C4-2B (cell line): ENCODE measurements at regions not wholly inside any gene's neighbourhood (a gene's known extent, or its start where the extent isn't known, plus 50 kb on each side); places are given as distances from the start of the nearest gene placed in this dataset.

Experiments used
- H3K27ac ChIP-seq: fragments of 450-650 bp; 2 replicates; pipeline ENCODE4 v1.5.1; 2017
- ZFX ChIP-seq: fragments of 450-650 bp; IDR thresholded peaks from 2 replicates; pipeline ENCODE4 v1.6.1; 2017
- TF ChIP-seq, protein P1 (sequence below): fragments of 450-650 bp; conservative IDR thresholded peaks from 2 replicates; pipeline ENCODE4 v1.5.1; 2017; ENCODE audit warnings: mild to moderate bottlenecking

DNA sequence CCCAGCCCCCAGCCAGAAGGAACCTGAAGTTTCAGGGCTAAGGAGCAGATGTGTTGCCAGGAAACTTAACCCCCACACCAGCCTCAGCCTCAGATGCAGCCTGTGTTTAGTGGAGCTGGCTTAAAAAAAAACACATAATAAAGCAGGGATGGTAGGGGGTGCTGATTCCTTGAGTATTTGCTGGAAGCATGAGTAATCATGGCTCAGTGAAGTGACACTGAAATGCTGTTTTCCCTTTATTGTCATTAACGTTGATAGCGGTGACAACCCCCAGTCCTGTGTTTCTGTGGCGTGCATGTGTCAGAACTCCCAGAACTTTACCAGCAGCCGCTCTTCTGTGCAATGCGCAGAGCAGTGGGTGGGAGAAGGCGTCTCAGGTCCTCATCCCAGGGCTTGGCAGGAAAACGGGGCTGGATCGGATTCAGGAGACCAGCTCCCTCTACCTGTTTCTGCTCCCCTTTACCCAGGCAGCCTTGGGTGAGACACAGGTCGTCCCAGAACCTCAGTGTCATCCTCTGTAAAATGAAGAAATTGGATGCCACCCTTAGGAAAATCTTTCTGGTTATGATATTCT, 1282.1 kb downstream of the TBC1D22A start:
- TF ChIP-seq, protein P1, sequence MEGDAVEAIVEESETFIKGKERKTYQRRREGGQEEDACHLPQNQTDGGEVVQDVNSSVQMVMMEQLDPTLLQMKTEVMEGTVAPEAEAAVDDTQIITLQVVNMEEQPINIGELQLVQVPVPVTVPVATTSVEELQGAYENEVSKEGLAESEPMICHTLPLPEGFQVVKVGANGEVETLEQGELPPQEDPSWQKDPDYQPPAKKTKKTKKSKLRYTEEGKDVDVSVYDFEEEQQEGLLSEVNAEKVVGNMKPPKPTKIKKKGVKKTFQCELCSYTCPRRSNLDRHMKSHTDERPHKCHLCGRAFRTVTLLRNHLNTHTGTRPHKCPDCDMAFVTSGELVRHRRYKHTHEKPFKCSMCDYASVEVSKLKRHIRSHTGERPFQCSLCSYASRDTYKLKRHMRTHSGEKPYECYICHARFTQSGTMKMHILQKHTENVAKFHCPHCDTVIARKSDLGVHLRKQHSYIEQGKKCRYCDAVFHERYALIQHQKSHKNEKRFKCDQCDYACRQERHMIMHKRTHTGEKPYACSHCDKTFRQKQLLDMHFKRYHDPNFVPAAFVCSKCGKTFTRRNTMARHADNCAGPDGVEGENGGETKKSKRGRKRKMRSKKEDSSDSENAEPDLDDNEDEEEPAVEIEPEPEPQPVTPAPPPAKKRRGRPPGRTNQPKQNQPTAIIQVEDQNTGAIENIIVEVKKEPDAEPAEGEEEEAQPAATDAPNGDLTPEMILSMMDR: no peak
- no peak for TF ChIP-seq ZFX
- H3K27ac ChIP-seq: no peak overlapping the region

DNA sequence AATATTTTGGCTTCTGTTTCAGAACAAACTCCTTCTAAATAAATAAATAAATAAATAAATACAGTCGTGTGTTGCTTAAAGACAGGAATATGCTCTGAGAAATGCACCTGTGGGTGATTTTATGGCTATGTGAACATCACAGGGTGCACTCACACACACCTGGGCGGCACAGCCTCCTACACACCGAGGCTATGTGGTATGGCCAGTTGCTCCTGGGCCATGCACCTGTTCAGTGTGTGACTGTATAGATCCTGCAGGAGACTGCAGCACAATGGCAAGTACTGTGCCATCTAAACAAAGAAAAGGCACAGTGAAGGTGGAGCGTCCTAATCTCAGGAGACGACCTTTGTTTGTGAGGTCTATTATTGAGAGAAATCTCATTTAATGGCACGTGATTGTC, 1281.1 kb downstream of the TBC1D22A start:
- TF ChIP-seq ZFX: no peak
- TF ChIP-seq, protein P1: no peak
- no peak overlapping the region for H3K27ac ChIP-seq

DNA sequence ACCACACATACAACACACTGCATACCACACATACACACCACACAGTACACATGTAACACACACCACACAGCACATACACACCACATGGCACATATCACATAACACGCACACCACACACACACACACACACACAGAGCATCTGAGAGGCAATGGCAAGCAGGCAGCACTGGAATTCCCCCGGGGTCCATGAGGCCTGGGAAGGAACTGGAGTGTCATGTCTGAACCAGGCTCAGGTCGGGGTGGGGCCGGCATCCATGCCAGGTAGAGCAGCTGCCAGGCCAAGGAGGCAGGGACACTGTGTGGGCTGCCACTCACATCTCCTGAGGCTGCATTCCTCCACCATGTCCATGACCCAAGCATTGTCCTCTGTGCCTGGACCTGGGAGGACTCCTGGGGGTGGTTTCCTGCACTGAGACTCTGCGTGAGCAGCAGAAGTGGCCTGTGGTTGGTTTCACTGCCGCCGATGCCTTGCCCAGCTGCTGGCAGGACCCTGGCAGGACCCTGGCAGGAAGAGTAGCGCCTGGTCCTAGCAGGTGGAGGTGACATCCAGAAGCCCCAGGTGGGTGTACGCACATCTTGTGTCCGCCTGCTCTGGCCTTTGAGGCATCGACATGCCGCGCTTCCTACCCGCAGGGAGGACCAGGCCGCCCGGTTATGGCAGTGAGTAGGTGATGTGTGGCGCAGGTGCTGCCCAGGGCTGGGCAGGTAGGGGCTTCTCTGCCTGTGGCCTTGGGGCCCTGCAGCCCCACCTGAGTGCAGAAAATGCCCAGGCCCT, 1280.4 kb downstream of the TBC1D22A start:
- TF ChIP-seq ZFX: no peak
- TF ChIP-seq, protein P1: no peak
- no peak overlapping the region for H3K27ac ChIP-seq

DNA sequence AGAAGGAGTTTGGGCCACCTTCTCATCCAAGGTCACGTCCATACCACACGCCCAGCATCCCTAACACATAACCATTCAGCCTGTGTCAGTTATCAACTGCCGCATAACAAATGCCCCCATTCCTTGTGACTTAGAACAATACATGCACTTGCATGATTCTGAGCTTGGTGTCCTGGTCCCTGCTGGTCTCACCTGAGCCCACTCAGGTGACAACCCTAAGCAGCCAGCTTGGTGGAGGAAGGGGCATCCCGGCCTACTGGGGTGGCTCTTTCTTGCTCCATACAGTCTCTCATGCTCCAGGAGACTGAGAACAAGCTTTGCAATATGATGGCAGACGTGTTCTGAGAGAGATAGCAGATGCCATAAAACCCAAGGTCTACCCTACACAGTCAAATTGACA, 1276.9 kb downstream of the TBC1D22A start:
- no peak overlapping the region for H3K27ac ChIP-seq
- TF ChIP-seq ZFX: no peak
- TF ChIP-seq, protein P1: no peak

DNA sequence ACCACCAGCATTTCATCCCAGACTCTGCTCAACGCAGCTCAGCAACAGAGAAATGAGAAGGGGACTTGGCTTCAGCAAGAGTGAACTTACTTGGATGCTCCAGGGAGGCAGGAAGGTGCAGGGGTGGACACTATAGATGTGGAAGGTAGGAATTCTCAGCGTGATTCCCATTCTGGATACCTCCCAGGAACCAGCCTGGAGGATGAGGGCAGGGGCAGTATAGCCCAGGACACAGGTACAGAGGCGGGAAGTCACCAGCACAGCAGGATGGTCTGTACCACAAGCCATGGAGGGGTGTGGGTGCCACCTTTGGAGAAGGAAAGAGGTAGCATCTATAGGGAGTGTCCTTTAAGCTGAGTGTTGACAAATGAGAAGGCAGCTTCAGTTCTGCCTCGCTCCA, 1275.2 kb downstream of the TBC1D22A start:
- H3K27ac ChIP-seq: no peak overlapping the region
- TF ChIP-seq, protein P1: no peak
- no peak for TF ChIP-seq ZFX

DNA sequence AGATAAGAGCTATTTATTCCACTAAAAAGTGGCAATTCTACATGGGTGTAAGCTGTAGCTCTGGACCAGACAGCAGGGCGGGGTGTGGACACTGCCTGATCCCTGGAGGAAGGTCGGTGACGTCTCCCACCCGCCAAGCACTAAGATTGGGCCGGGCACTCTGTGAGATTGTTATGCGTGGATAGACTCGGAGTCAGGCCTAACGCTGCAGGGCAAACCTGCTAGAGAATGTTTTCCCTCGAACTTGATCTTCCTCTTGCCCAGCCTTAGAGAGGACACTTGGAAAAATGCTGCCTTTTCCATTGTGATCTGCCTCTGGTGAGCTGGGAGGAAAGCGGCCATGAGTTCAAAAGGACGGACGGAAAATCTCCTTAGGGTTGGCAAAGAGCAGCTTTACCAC, 1273.4 kb downstream of the TBC1D22A start:
- no peak for TF ChIP-seq ZFX
- TF ChIP-seq, protein P1: no peak
- no peak overlapping the region for H3K27ac ChIP-seq

DNA sequence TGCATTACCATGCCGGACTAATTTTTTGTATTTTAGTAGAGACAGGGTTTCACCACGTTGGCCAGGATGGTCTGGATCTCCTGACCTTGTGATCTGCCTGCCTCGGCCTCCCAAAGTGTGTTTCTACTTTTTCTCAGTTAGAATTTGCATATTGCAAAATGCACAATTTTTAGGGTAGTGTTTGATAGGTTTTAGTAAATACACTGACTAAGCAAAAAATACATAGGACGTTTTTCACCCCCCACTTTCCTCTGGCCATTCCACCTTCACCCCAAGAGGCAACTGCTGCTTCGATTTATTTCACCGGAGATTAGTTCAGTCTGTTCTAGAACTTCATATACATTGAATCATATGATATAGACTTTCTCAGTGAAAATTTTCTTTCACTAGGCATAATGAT, 1269.1 kb downstream of the TBC1D22A start:
- TF ChIP-seq, protein P1: no peak
- no peak for TF ChIP-seq ZFX
- H3K27ac ChIP-seq: no peak overlapping the region
